Sigmoid colon (tissue), 6 donors: ENCODE measurements at regions not wholly inside any gene's neighbourhood (a gene's known extent, or its start where the extent isn't known, plus 50 kb on each side); places are given as distances from the start of the nearest gene placed in this dataset.

Experiments used
- DNase-seq: peaks from one replicate; pipeline ENCODE4 v3.0.0-alpha.2; 2019
- H3K27ac ChIP-seq, 4 donors: fragments of 200-600 bp; sonication (generic); one replicate each; pipeline ENCODE4 v1.5.1; 2016 to 2019; ENCODE audit warnings: mild to moderate bottlenecking in 1 of 4
- H3K27me3 ChIP-seq, 3 donors: fragments of 200-600 bp; sonication (generic); one replicate each; pipeline ENCODE4 v1.5.1; 2019; ENCODE audit warnings: mild to moderate bottlenecking in 1 of 3
- H3K36me3 ChIP-seq, 4 donors: fragments of 200-600 bp; sonication (generic); one replicate each; pipeline ENCODE4 v1.5.1; 2016 to 2019
- H3K4me1 ChIP-seq, 4 donors: fragments of 200-600 bp; sonication (generic); one replicate each; pipeline ENCODE4 v1.5.1; 2017 to 2019
- H3K4me3 ChIP-seq, 4 donors: fragments of 200-600 bp; sonication (generic); one replicate each; pipeline ENCODE4 v1.5.1; 2017 to 2019; ENCODE audit warnings: mild to moderate bottlenecking in 2 of 4, moderate library complexity in 1 of 4
- H3K9me3 ChIP-seq, 4 donors: fragments of 200-600 bp in 3 of 4; sonication (generic) in 3 of 4; one replicate each; pipeline versions ENCODE4 v1.5.1 to v1.6.1; 2013 to 2019
- CTCF ChIP-seq, 4 experiments: fragments of 450-650 bp in 3 of 4; fragments of 200-600 bp in 1 of 4; IDR thresholded peaks; one replicate each; pipeline ENCODE4 v1.5.1; 2016 to 2019; ENCODE audit warnings: antibody characterized with exemption in 4 of 4, mild to moderate bottlenecking in 3 of 4, moderate library complexity in 2 of 4
- EP300 ChIP-seq, 4 donors: sonication (generic); formaldehyde crosslinking; IDR thresholded peaks; one replicate each; pipeline ENCODE4 v1.6.1; 2017; ENCODE audit warnings: antibody characterized with exemption in 4 of 4
- POLR2A ChIP-seq, 2 donors: fragments of 450-650 bp; IDR thresholded peaks; one replicate each; pipeline ENCODE4 v1.6.1; 2016; ENCODE audit warnings: antibody characterized with exemption in 2 of 2, mild to moderate bottlenecking in 2 of 2, moderate library complexity in 2 of 2
- POLR2AphosphoS5 ChIP-seq, 4 donors: sonication (generic); formaldehyde crosslinking; IDR thresholded peaks; one replicate each; pipeline ENCODE4 v1.6.1; 2017; ENCODE audit warnings: antibody characterized with exemption in 4 of 4
- WGBS, 2 donors: extraction: QIAGEN DNeasy Blood & Tissue Kit; methylation state at CpG; one replicate each; pipeline ENCODE4 v1.1.7; 2013; 5-methylcytosine and 5-hydroxymethylcytosine counted together
- intact Hi-C: fragments of 100-400 bp; cut with DNase I; formaldehyde crosslinking; loops from one replicate; pipeline ENCODE4 v1.15.1; 2023
- donor health status: healthy with polysubstance abuse.
- donor health status: healthy.

GRCh38 chr5:35430381-35431162 is 187.1 kb upstream of the SPEF2 start:
- no peak overlapping the region for H3K4me3 ChIP-seq
- no peaks in the 10 kb centered on the region for H3K27me3 ChIP-seq
- 18 to 52% methylated on average over 5 of the region's 5 CpGs for WGBS, 2 donors
- TF ChIP-seq EP300 (IDR thresholded peaks at IDR 0.05) (no peak), CTCF (IDR thresholded peaks at IDR 0.05) (no peak), POLR2AphosphoS5 (IDR thresholded peaks at IDR 0.05) (no peak), POLR2A (IDR thresholded peaks at IDR 0.05) (no peak)
- H3K36me3 ChIP-seq: no peaks in the 10 kb centered on the region
- intact Hi-C loops: no loop called here
- H3K27ac ChIP-seq: no peak overlapping the region
- H3K9me3 ChIP-seq: no peaks in the 10 kb centered on the region
- DNase-seq: no peak
- no peaks in the 10 kb centered on the region for H3K4me1 ChIP-seq

- TF ChIP-seq EP300 (IDR thresholded peaks at IDR 0.05) (no peak), POLR2AphosphoS5 (IDR thresholded peaks at IDR 0.05) (no peak), POLR2A (IDR thresholded peaks at IDR 0.05) (no peak), CTCF (IDR thresholded peaks at IDR 0.05) (no peak)
- intact Hi-C loops: no loop called here
- Histone ChIP-seq H3K27ac (no peak overlapping the region), H3K9me3 (no peaks in the 10 kb centered on the region), H3K4me1 (peaks cover 0 to 8% (median 3%) of the 10 kb centered on the region in 4 donors), H3K27me3 (no peaks in the 10 kb centered on the region), H3K4me3 (no peak overlapping the region), H3K36me3 (no peaks in the 10 kb centered on the region)
- DNase-seq: no peak
- 66 to 75% methylated on average over 1 of the region's 1 CpG for WGBS, 2 donors
Measured at GRCh38 chr5:35420200-35420599, 189.9 kb upstream of the PRLR start.

GRCh38 chr5:35417040-35417439 is 186.8 kb upstream of the PRLR start:
- 61 to 78% methylated on average over 4 of the region's 4 CpGs for WGBS, 2 donors
- intact Hi-C loops: no loop called here

GRCh38 chr5:35416217-35416988 is 186.1 kb upstream of the PRLR start:
- WGBS, 2 donors: 12 to 58% methylated on average over 6 of the region's 6 CpGs
- Histone ChIP-seq H3K9me3 (no peaks in the 10 kb centered on the region), H3K27ac (no peak overlapping the region), H3K27me3 (no peaks in the 10 kb centered on the region), H3K36me3 (no peaks in the 10 kb centered on the region), H3K4me3 (no peak overlapping the region), H3K4me1 (peaks cover 0 to 8% (median 3%) of the 10 kb centered on the region in 4 donors)
- TF ChIP-seq EP300 (IDR thresholded peaks at IDR 0.05) (no peak), CTCF (IDR thresholded peaks at IDR 0.05) (no peak), POLR2AphosphoS5 (IDR thresholded peaks at IDR 0.05) (no peak), POLR2A (IDR thresholded peaks at IDR 0.05) (no peak)
- no peak for DNase-seq
- intact Hi-C loops: no loop called here

More at GRCh38 chr5:35417040-35417439, 186.8 kb upstream of the PRLR start:
- no peaks in the 10 kb centered on the region for H3K36me3 ChIP-seq
- no peak overlapping the region for H3K27ac ChIP-seq
- TF ChIP-seq EP300 (IDR thresholded peaks at IDR 0.05): no peak
- no peak for TF ChIP-seq POLR2A (IDR thresholded peaks at IDR 0.05)
- TF ChIP-seq CTCF (IDR thresholded peaks at IDR 0.05): no peak
- H3K4me3 ChIP-seq: no peak overlapping the region
- H3K4me1 ChIP-seq: peaks cover 0 to 8% (median 3%) of the 10 kb centered on the region in 4 donors
- no peaks in the 10 kb centered on the region for H3K27me3 ChIP-seq
- H3K9me3 ChIP-seq: no peaks in the 10 kb centered on the region
- no peak for DNase-seq
